ENCODE measurements at regions not wholly inside any gene's neighbourhood (a gene's known extent, or its start where the extent isn't known, plus 50 kb on each side); places are given as distances from the start of the nearest gene placed in this dataset.
"Not testable (repeated sequence)": the region's sequence is repeated elsewhere in the genome, so short reads cannot be mapped to it uniquely, and the experiment has no call there.

GRCh38 chr7:67301667-67302066, 305.0 kb downstream of the TYW1 start:
- peaks cover 12 to 33% of the 10 kb centered on the region in 2 donors for H3K4me1 Mint-ChIP-seq
- H3K27me3 Mint-ChIP-seq (ENCODE audit: low read depth in 3 of 3): peaks cover 5 to 11% (median 7%) of the 10 kb centered on the region in 3 donors
- peak overlapping the region; percentile 93 to 96 (median 94) for H3K4me3 Mint-ChIP-seq
- peak overlapping the region in 5 of 6 donors; percentile 86 to 98 (median 95) for H3K27ac Mint-ChIP-seq
- H3K36me3 Mint-ChIP-seq: no peaks in the 10 kb centered on the region
- H3K9me3 Mint-ChIP-seq: peaks cover 0 to 2% (median 0%) of the 10 kb centered on the region in 6 donors
- no peak for DNase-seq

GRCh38 chr7:67302113-67303039, 305.7 kb downstream of the TYW1 start:
- Mint-ChIP-seq H3K4me3 (peak overlapping the region; percentile 93 to 96 (median 94)), H3K36me3 (peaks cover 0 to 3% (median 0%) of the 10 kb centered on the region in 3 donors), H3K27ac (peak overlapping the region; percentile 86 to 98 (median 96)), H3K4me1 (peaks cover 12 to 33% of the 10 kb centered on the region in 2 donors), H3K9me3 (peaks cover 0 to 2% (median 0%) of the 10 kb centered on the region in 6 donors), H3K27me3 (ENCODE audit: low read depth in 3 of 3) (peaks cover 5 to 11% (median 7%) of the 10 kb centered on the region in 3 donors)
- peak; percentile 98 to 99 (median 99) for DNase-seq

- peaks cover 9 to 23% (median 12%) of the 10 kb centered on the region in 3 donors for H3K36me3 Mint-ChIP-seq
- H3K4me3 Mint-ChIP-seq: peak overlapping the region in 3 of 5 donors; percentile 14 to 61 (median 24)
- peaks cover 5 to 11% (median 7%) of the 10 kb centered on the region in 3 donors for H3K27me3 Mint-ChIP-seq (ENCODE audit: low read depth in 3 of 3)
- H3K27ac Mint-ChIP-seq: peak overlapping the region in 2 of 6 donors; percentile 46 to 97
- peaks cover 12 to 39% of the 10 kb centered on the region in 2 donors for H3K4me1 Mint-ChIP-seq
- not testable (repeated sequence) for DNase-seq, H3K9me3 Mint-ChIP-seq
Observed at GRCh38 chr7:67304846-67305245, 308.2 kb downstream of the TYW1 start.

- H3K4me3 Mint-ChIP-seq: no peak overlapping the region
- H3K36me3 Mint-ChIP-seq: peaks cover 18 to 36% (median 25%) of the 10 kb centered on the region in 3 donors
- H3K27me3 Mint-ChIP-seq (ENCODE audit: low read depth in 3 of 3): peaks cover 5 to 12% (median 7%) of the 10 kb centered on the region in 3 donors
- no peak for DNase-seq
- no peak overlapping the region for H3K27ac Mint-ChIP-seq
- peaks cover 0 to 2% (median 0%) of the 10 kb centered on the region in 6 donors for H3K9me3 Mint-ChIP-seq
- peaks cover 7 to 32% of the 10 kb centered on the region in 2 donors for H3K4me1 Mint-ChIP-seq
Observed at GRCh38 chr7:67306331-67306730, 309.7 kb downstream of the TYW1 start.

GRCh38 chr7:67309764-67310549, 313.3 kb downstream of the TYW1 start:
- Mint-ChIP-seq H3K27ac (peak overlapping the region in 1 of 6 donors; percentile 70), H3K27me3 (ENCODE audit: low read depth in 3 of 3) (peaks cover 0 to 4% (median 2%) of the 10 kb centered on the region in 3 donors), H3K4me1 (peaks cover 0 to 15% of the 10 kb centered on the region in 2 donors), H3K4me3 (no peak overlapping the region), H3K36me3 (peaks cover 30 to 61% (median 37%) of the 10 kb centered on the region in 3 donors), H3K9me3 (no peaks in the 10 kb centered on the region)
- no peak for DNase-seq

- no peak overlapping the region for H3K4me3 Mint-ChIP-seq
- H3K9me3 Mint-ChIP-seq: no peaks in the 10 kb centered on the region
- no peak overlapping the region for H3K27ac Mint-ChIP-seq
- peaks cover 0 to 11% of the 10 kb centered on the region in 2 donors for H3K4me1 Mint-ChIP-seq
- H3K27me3 Mint-ChIP-seq (ENCODE audit: low read depth in 3 of 3): peaks cover 0 to 4% (median 2%) of the 10 kb centered on the region in 3 donors
- no peak for DNase-seq
- H3K36me3 Mint-ChIP-seq: peaks cover 30 to 67% (median 37%) of the 10 kb centered on the region in 3 donors
Observed at GRCh38 chr7:67311901-67312300, 315.3 kb downstream of the TYW1 start.

GRCh38 chr7:67313213-67313612, 316.6 kb downstream of the TYW1 start:
- Mint-ChIP-seq H3K27me3 (ENCODE audit: low read depth in 3 of 3) (peaks cover 0 to 4% (median 2%) of the 10 kb centered on the region in 3 donors), H3K4me1 (peaks cover 0 to 11% of the 10 kb centered on the region in 2 donors), H3K4me3 (no peak overlapping the region), H3K36me3 (peaks cover 33 to 65% (median 34%) of the 10 kb centered on the region in 3 donors), H3K9me3 (no peaks in the 10 kb centered on the region), H3K27ac (peak overlapping the region in 1 of 6 donors; percentile 12)
- no peak for DNase-seq

- not testable (repeated sequence) for H3K9me3 Mint-ChIP-seq; DNase-seq; H3K27me3 Mint-ChIP-seq (ENCODE audit: low read depth in 3 of 3); H3K27ac Mint-ChIP-seq; H3K4me1 Mint-ChIP-seq; H3K4me3 Mint-ChIP-seq
- H3K36me3 Mint-ChIP-seq: peaks cover 10 to 42% (median 18%) of the 10 kb centered on the region in 3 donors
Observed at GRCh38 chr7:67316902-67317301, 320.3 kb downstream of the TYW1 start.

- H3K27me3 Mint-ChIP-seq (ENCODE audit: low read depth in 3 of 3); H3K4me3 Mint-ChIP-seq; H3K4me1 Mint-ChIP-seq; DNase-seq; H3K36me3 Mint-ChIP-seq; H3K27ac Mint-ChIP-seq; H3K9me3 Mint-ChIP-seq: not testable (repeated sequence)
Observed at GRCh38 chr7:67328257-67328656, 331.6 kb downstream of the TYW1 start.

- not testable (repeated sequence) for H3K9me3 Mint-ChIP-seq; DNase-seq; H3K4me3 Mint-ChIP-seq; H3K27me3 Mint-ChIP-seq (ENCODE audit: low read depth in 3 of 3); H3K4me1 Mint-ChIP-seq; H3K27ac Mint-ChIP-seq
- H3K36me3 Mint-ChIP-seq: peaks cover 5 to 11% (median 8%) of the 10 kb centered on the region in 3 donors
Observed at GRCh38 chr7:67335165-67335564, 338.5 kb downstream of the TYW1 start.

- not testable (repeated sequence) for H3K9me3 Mint-ChIP-seq; DNase-seq; H3K27me3 Mint-ChIP-seq (ENCODE audit: low read depth in 3 of 3); H3K4me1 Mint-ChIP-seq; H3K4me3 Mint-ChIP-seq; H3K27ac Mint-ChIP-seq
- H3K36me3 Mint-ChIP-seq: peaks cover 5 to 11% (median 8%) of the 10 kb centered on the region in 3 donors
Observed at GRCh38 chr7:67335663-67336062, 339.0 kb downstream of the TYW1 start.

- H3K4me3 Mint-ChIP-seq; H3K27me3 Mint-ChIP-seq (ENCODE audit: low read depth in 3 of 3); H3K27ac Mint-ChIP-seq; DNase-seq; H3K4me1 Mint-ChIP-seq; H3K9me3 Mint-ChIP-seq: not testable (repeated sequence)
- peaks cover 18 to 21% (median 21%) of the 10 kb centered on the region in 3 donors for H3K36me3 Mint-ChIP-seq
Observed at GRCh38 chr7:67338545-67338944, 341.9 kb downstream of the TYW1 start.

- peaks cover 0 to 4% (median 2%) of the 10 kb centered on the region in 3 donors for H3K27me3 Mint-ChIP-seq (ENCODE audit: low read depth in 3 of 3)
- no peak for DNase-seq
- H3K4me3 Mint-ChIP-seq: no peak overlapping the region
- peak overlapping the region in 1 of 6 donors; percentile 34 for H3K27ac Mint-ChIP-seq
- no peaks in the 10 kb centered on the region for H3K9me3 Mint-ChIP-seq
- peaks cover 26 to 42% (median 35%) of the 10 kb centered on the region in 3 donors for H3K36me3 Mint-ChIP-seq
- no peaks in the 10 kb centered on the region for H3K4me1 Mint-ChIP-seq
Observed at GRCh38 chr7:67341153-67341768, 344.6 kb downstream of the TYW1 start.

Measured in immature natural killer cell (primary cell).